ENCODE measurements at regions not wholly inside any gene's neighbourhood (a gene's known extent, or its start where the extent isn't known, plus 50 kb on each side); places are given as distances from the start of the nearest gene placed in this dataset.
"Not testable (repeated sequence)": the region's sequence is repeated elsewhere in the genome, so short reads cannot be mapped to it uniquely, and the experiment has no call there.

DNA sequence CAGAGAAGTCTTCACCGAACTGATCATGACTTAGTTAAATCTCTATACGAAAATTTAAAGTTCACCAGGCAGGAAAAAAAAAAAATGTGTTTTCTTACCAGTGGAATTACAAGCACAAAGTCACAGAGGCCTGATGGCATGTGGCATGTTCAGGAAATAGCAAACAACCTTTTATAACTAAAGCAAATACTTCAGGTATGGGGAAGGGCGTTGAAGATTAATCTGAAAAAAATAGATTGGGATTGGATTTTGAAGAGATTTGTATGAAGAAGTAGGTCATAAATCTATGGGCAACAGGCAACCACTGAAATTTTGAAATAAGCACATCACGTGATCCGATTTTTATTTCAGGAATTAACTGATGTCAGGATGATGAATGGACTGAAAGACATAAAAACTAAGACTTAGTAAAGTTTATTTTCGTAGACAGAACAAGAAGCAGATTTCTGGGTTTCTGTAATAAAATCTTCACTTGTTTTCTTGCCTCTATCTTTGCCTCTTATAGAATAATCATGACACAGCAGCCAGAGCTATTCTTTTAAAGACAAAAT lies 295.9 kb upstream of the ADGRL4 start:
- DNase-seq, result no peak

DNA sequence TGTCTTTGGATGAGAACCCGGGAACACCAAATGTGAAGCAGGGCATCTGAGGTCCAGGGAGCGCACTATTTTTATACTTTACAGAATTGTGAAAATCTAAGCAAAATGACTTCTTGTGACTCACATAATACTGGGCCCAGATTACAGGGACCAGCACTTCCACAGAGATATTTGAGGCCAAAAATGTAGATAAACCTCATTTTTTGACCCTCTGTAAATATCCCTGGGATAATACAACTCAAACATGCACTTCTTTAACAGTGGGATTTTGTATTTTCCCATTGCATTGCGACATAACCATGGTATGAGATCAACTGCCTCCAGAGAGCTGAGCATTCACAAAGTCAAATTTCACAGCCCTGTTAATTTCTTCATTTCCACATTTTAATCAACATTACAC lies 289.4 kb upstream of the ADGRL4 start:
- DNase-seq, result no peak

DNA sequence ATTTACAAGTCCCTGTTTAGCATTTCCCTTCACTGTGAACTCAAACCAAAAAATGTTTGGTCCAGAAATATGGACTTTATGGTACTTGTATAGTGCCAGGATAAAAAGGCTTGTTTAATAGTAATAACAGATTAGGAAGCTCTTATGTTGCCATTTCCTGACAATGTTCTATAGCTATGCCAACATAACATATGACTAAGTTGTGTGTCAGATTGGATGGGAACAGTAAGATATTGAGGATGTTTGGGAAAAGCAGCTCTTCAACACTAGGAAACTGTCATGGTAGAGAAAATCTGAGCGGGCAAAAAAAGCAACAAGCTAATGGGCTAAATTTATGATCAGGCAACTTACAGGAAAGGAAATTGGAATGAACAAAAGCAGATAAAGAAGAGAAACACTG lies 287.1 kb upstream of the ADGRL4 start:
- DNase-seq, result no peak

DNA sequence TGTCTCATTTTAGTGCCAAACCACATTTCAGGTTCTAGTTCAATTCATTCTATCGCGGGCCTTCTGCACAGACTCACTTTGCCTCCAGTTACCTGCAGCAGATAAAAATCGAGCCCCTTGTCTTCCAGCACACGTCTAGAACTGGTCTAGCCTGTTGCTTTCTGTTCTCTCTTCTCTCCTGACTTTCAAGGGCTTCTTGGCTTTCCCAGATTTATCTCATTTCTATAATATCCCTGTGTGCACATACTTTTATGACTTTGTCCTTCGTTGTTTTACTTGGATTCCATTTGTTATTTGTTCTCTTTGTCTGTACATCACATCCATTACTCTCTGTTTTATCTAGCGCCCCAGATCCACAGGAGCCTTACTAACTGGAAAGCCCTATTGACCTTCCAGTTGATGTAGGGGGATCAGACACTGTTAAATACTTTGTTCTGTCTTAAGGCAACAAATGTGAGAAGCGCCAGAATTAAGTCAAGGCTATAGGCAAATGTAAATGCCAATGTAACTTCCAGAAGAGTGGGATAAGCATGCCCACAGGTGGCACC lies 284.5 kb upstream of the ADGRL4 start:
- DNase-seq, result no peak

DNA sequence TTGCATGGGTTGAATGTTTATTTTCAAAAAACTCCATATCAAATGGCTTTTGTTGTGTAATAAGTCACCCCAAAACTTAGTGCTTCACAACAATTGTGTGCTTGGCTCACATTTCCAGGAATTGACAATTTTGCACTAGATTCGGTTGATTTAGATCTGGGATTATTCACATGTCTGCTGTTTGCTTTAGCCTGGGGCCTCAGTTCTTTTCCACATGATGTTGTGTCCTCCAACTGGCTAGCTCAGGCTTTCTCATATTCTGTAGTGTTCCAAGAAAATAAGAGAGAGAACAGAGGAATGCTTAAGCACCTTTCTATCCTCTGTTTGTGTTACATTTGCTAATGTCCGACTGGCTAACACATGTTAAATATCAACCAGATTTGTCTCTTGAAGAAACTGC lies 281.5 kb upstream of the ADGRL4 start:
- no peak for DNase-seq

DNA sequence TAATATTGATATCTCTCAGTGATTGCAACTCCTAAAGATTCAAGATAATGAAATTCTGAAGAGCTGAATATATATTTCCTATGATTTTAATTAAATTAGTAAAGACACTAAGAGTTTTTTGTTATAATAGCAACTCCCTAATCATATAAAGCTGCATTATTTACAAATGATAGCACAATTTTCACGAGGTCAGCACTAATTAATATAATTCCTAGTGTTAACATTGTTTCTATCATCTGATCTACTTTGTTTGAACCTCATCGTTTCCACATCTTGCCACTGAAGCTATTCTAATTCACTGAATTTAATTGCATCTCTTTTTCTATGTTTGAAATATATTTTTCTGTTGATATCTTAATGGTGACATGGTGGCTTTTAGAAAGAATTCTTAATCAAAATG lies 279.1 kb upstream of the ADGRL4 start:
- DNase-seq, result no peak

DNA sequence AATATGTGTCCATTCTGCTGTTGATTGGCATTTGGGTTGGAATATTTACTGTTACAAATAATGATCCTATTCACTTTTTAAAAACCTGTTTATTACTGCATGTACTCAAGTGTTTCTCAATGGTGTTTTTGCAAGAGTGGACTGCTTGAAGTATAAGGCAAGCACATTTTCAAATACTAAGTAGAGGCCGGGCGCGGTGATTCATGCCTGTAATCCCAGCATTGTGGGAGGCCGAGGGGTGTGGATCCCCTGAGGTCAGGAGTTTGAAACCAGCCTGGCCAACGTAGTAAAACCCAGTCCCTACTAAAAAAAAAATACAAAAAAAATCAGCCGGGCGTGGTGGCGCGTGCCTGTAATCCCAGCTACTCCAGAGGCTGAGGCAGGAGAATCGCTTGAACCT lies 276.9 kb upstream of the ADGRL4 start:
- no peak for DNase-seq

DNA sequence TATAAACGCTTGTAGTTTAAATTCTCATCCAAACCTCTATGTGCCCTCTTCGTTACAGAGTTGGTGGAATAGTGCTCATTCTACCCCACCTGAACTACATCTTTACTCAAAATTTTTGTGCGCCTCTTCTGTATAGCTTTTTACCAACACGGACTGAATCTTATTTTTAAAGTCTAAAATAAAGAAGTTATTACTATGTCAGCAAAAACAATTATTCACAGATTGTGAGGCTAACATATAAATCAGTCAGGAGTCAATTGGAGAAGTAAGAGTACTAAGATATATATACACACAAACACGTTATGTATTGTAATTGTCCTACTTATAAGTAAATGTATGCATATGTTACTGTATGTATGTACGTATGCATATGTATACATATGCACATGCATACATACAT lies 274.9 kb upstream of the ADGRL4 start:
- no peak for DNase-seq

DNA sequence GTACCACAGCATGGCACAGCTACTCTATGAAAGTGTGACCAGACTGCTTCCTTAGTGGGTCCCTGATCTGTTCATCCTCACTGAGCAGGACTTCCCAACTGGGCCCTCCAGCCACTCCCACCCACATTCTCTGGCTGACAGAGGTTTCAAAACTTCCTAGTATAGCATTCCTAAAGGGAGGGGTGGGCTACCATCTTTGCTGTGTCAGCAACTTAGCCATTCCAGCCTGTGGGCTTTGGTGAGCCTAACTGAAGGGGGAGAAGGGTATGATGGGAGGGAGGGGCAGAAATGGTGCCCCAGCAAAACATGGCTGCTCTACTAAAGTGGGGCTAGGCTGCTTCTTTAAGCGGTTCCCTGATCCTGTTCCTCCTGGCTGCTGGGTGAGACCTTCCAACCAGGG lies 265.2 kb upstream of the ADGRL4 start:
- DNase-seq, result no peak

DNA sequence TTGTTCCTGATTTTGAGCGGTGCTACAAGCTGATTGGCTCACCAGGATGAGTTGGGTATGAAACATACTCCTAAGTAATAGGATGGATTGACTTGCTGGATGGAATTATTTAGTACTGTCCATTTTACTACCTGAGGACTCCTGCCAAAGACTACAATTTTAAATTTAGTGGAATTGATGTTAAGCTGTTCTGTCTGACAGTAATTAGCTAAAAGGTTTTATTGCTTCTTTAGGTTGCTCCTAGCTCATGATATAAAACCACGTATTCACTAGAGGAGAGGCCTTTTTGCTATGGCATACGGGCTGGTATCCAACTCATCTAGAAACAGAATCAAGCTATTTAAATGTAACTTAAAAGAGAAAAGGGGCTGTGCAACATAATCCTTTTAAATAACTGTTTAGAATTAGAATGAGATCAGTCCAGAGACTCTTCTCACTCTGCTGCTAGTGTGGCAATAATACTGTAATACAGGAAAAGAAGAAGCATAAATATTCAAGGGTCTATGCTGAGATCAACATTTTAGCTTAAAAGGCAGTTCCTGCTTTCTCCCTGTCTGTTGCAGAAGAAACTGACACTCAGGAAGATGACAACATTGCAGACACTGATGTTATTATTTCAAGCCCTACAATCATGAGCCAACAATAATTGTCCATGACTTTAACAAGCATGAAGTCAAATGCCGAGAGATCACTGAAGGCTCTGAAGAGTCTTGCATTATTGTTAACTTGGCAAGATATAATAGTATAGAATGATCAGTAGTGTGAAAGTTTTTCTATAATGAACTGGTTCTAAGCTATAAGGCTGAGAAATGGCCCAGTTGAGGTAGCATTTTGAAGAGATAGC lies 258.7 kb upstream of the ADGRL4 start:
- DNase-seq, result no peak

DNA sequence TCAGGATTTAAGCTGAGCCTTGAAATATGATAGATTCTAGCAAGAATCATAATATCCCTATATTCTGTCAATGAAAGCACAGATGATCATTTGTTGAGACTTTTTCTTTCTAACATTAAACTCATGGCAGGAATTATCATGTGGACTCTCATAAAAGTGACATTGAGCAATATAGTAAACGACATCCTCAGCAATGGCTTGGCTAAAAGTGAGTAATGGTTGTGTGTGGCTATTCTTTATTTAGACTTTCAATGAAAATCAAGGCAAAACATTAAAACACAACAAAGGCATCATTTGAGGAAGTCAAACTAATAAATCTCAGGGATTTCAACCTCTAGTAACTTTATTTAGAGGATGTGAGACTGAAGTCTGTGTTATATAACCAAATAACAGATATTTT lies 257.8 kb upstream of the ADGRL4 start:
- no peak for DNase-seq

DNA sequence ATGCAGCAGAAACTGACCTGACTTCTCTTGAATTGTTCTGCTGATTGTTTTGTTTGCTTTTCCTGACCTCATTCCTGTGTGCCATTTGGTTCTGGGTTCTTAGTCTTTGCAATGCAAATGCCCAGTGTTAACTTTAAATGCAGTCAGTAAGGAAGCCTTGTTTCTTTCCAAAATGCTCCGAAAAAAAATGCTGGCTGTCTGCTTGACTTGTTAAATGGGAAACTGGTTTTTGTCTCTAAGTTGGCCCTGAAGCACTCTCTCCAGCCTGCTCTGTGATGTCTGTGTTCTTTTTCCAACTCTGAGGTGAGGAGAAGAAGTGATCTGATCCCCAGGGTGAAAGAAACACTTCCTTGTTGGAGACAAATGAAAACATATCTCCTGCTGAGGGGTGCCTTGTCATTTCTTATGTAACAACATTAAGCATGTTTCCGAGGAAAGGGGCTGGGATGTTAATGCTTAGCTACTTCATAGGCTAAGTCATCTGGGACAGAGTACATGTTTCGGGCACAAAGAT lies 256.3 kb upstream of the ADGRL4 start:
- DNase-seq, result no peak

DNA sequence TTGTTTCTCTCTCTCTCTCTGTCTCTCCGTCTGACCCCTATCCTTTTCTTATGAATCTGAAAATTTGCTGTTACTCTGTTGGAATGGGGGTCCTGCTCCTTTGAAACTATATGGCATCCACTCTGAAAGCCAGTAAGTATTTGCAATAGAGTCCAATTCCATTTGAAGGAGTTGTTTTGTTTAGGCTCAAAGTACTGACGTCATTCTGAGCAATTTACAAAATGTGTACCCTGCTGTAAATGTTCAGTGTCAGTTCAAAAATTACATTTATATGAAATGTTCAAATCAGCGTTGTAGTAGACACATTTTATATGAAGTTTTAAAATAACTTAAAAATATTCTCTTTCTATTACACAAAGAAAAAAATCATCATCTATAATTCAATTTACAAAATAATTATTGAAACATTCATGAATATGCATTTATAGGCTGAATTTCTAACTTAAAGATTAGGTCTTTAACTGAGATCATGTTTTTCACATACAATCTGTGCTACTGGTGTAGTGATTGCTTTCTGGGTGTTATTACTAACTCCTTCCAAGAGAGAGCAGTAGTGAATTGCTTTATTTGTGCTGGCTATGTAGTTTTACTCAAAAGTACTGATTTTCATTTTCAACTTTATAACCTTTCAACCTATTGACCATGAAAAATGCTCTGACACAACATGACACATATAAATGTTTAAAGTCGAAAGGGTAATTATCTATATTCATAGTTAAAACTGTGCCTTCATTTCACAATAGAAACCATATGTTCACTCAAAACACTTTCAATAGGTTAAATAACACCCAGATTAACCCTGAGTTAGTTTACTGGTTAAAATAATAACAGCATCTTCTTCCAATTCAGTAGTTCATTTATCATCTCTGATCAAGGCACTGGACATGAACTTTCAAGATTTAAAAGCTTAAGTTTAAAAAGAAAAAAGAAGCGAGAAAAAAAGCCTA lies 253.1 kb upstream of the ADGRL4 start:
- no peak for DNase-seq

DNA sequence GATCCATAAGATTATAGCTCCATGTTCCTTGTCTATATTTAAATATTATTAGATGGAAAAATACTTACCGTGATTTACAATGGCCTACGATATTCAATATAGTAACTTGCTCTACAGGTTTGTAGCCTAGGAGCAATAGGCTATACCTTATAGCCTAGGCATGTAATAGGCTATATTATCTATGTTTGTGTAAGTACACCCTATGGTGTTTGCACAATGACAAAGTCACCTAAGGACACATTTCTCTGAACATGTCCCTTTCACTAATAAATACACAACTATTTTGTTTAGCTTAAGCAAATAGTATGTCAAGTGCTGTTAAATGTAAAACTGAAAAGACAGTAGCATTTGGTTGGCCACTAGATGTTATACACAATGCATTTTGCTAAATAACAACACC lies 248.9 kb upstream of the ADGRL4 start:
- no peak for DNase-seq

DNA sequence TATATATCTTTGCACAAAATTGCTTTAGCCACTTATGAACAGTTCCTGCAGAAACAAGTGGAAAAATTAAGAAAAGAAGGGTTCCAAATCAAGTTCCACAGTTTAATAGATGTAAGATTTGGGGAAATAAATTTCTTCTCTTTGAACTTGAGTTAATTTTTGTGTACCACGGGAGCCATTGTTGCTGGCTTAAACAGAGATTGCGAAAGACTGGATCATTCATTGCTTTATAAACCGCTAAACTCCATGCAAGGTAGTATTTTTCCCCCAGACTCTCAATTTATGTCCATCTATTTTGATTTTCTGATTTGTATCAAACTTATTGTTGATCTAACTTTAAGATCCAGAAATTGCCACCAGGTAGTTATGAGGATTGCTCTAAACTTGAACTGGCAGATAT lies 246.1 kb upstream of the ADGRL4 start:
- DNase-seq, result no peak

DNA sequence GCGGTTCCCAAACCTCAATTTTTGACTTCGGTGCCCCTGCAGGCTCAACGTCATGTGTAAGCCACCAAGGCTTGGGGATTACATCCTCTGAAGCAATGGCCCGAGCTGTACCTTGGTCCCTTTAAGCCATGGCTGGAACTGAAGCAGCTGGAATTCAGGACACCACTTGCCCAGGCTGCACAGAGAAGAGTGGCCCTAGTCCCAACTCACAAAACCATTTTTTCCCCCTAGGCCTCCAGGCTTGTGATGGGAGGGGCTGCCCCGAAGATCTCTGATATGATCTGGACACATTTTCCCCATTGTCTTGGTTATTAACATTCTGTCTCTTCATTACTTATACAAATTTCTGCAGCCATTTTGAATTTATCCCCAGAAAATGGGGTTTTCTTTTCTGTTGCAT lies 233.3 kb upstream of the ADGRL4 start:
- DNase-seq, result no peak

DNA sequence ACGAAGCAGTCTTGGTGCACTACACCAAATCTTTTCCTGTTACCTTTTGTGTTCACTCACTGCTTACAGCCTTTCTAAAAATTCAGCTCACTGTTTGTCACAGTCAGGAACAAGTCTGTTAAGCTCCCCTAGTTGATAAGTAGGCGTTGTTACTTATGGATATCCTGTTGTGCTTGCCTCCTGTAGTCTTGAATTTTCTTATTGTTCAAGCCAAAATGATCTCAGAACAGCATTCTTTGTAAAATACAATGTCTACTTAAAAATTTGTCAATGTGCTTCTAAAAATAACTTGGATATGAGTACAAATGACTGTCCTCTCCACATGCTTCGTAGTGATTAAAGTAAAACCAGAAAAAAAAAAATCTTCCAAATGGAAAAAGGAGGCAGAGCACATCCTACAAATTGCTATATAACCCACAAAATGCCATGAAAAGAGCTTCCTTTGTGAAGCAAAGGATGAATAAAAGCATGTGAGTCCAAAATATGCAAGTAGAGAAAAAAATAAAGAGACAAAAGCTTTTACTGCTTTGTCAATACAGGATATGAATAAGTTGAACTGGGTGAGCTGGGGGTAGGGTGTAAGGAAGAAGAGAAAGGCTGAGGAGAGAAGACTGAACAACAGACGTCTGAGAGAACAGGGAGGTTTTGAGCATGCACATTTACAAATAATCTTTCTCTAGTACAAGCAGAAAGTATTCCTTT lies 228.9 kb upstream of the ADGRL4 start:
- no peak for DNase-seq

DNA sequence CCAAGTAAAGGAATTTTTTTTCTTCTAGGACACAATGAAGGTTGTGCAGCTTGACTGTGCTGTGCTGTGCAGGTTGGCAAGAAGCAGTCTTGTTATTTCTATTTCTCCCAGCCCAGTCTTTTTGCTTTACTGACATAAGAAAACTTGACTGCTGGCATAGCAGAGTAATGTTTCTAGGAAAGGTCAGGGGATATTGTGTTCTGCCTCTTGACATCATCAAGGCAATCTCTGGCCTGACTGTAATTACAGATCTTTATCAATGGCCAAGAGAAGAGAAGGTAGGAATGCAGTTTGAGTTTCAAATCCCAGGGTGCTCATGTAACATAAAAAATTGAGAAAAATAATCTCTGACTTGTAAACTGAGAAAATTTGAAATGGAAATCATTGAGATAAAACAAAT lies 226.3 kb upstream of the ADGRL4 start:
- DNase-seq, result no peak

DNA sequence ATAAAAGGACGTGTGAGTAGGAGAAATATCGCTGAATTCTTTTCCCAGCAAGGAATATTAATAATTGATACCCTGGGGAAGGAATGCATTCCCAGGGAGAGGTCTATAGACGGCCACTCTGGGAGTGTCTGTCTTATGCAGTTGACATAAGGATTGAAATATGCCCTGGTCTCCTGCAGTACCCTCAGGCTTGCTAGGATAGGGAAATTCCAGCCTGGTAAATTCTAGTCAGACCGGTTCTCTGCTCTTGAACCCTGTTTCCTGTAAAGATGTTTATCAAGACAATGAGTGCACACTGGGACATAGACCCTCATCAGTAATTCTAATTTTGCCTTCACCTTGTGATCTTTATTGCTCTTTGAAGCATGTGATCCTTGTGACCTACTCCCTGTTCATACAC lies 224.2 kb upstream of the ADGRL4 start:
- not testable (repeated sequence) for DNase-seq

DNA sequence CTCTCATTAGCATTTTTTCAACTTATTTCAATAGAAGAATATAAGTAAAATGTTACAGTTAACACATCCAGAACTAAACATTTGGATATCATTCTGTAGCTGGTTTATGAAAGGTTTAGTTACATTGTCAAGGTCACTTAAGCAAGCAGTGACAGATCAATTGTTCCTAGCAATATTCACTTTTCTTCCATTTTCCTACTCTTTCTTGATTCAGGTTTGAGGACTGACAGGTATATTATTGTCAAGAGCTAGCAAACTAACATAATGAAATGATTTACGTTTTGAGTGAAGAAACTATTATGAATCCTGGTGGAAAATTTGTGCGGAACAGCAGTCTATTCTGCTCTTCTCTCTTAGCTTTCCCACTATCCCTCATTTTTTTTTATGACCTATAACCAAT lies 220.4 kb upstream of the ADGRL4 start:
- no peak for DNase-seq

DNA sequence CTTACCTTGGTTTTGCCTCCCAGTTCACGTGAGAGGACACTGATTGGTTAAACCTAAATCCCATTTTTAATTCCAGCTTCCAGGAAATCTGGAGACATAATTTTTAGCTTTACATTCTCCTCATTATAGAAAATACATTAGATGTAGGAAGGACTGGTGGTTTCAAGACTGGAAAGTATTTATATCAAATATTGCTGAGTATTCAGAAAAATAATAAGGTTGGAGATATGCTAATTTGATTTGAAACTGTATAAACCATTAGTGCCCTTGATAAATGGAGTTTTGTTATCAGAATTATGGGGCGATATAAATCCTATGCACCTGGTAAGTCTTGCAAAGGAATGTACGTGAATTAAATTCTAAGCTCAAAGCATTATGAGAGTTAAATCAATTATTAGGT lies 218.0 kb upstream of the ADGRL4 start:
- DNase-seq, result no peak

DNA sequence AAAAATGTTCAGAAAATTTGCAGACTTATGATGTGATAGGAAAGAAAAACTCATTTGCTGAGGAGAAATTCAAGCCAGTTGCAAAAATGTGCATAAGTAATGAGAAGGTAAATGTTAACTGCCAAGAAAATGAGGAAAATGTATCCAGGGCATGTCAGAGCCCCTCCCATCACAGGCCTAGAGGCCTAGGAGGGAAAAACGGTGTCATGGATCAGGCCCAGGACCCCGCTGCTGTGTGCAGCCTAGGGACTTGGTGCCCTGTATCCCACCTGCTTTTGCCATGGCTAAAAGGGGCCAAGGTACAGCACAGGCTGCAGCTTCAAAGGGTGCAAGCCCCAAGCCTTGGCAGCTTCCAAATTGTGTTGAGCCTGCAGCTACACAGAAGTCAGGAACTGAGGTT lies 214.0 kb upstream of the ADGRL4 start:
- DNase-seq, result no peak

DNA sequence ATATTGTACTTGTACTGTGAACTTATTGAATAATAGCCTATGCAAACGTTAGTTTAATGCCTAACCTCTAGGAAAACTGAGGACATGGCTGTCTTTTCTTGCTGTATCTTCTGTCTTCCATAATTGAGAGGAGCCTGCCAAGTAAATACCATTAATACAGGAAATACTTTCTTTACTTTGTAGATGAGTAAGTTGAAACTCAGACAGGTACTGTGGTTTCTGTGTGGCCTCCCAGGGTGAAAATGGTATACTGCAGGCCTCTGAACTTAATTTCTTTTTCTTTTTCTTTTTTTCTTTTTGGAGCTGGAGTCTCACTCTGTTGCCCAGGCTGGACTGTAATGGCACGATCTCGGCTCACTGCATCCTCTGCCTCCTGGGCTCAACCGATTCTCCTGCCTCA lies 208.8 kb upstream of the ADGRL4 start:
- DNase-seq, result no peak
